PFSK-1 (cell line): ENCODE measurements at regions not wholly inside any gene's neighbourhood (a gene's known extent, or its start where the extent isn't known, plus 50 kb on each side); places are given as distances from the start of the nearest gene placed in this dataset.

Source experiments
- FOXP2 ChIP-seq: optimal IDR thresholded peaks from 2 replicates; pipeline ENCODE3; 2011; ENCODE audit warnings: borderline replicate concordance, control low read depth, inconsistent platforms; ENCODE audit not compliant: insufficient read depth; ENCODE audit errors: extremely low read length, extremely low read depth
- POLR2AphosphoS5 ChIP-seq: IDR thresholded peaks from 2 replicates; pipeline ENCODE4 v1.6.1; 2012; ENCODE audit warnings: low read depth, mild to moderate bottlenecking, control low read depth, low read length, moderate library complexity
- REST ChIP-seq, 2 experiments: IDR thresholded peaks; 2 replicates each; pipeline versions ENCODE4 v1.6.1 to v1.8.0; 2011 to 2012; ENCODE audit warnings: low read depth in 2 of 2, low read length in 2 of 2, control low read depth in 1 of 2, inconsistent platforms in 1 of 2, mild to moderate bottlenecking in 1 of 2, moderate library complexity in 1 of 2; ENCODE audit not compliant: insufficient read depth in 1 of 2
- SIN3A ChIP-seq: IDR thresholded peaks from 2 replicates; pipeline ENCODE4 v1.6.1; 2012; ENCODE audit warnings: mild to moderate bottlenecking, low read length, moderate library complexity, borderline replicate concordance; ENCODE audit not compliant: insufficient read depth
- TAF1 ChIP-seq: IDR thresholded peaks from 2 replicates; pipeline ENCODE4 v1.6.1; 2012; ENCODE audit warnings: low read length, control low read depth, borderline replicate concordance; ENCODE audit not compliant: insufficient read depth

GRCh38 chr4:163757219-163757618, 262.7 kb downstream of the TMA16 start:
- TF ChIP-seq FOXP2 (no peak), SIN3A (no peak), REST (IDR thresholded peaks at IDR 0.05; ENCODE audit: insufficient read depth in 1 of 2, low read depth in 2 of 2, low read length in 2 of 2) (no peak), POLR2AphosphoS5 (no peak), TAF1 (no peak)

- TF ChIP-seq TAF1: no peak
- no peak for TF ChIP-seq REST (IDR thresholded peaks at IDR 0.05; ENCODE audit: insufficient read depth in 1 of 2, low read depth in 2 of 2, low read length in 2 of 2)
Measured at GRCh38 chr4:163758032-163758431, 263.5 kb downstream of the TMA16 start.

GRCh38 chr4:163762741-163763140, 268.3 kb downstream of the TMA16 start:
- TF ChIP-seq TAF1 (no peak), SIN3A (no peak), REST (IDR thresholded peaks at IDR 0.05; ENCODE audit: insufficient read depth in 1 of 2, low read depth in 2 of 2, low read length in 2 of 2) (no peak), POLR2AphosphoS5 (no peak), FOXP2 (no peak)

GRCh38 chr4:163764569-163764968, 270.1 kb downstream of the TMA16 start:
- TF ChIP-seq REST (IDR thresholded peaks at IDR 0.05; ENCODE audit: insufficient read depth in 1 of 2, low read depth in 2 of 2, low read length in 2 of 2) (no peak), SIN3A (no peak), FOXP2 (no peak)

GRCh38 chr4:163768014-163768413, 273.5 kb downstream of the TMA16 start:
- no peak for TF ChIP-seq SIN3A
- TF ChIP-seq TAF1: no peak
- no peak for TF ChIP-seq POLR2AphosphoS5
- no peak for TF ChIP-seq FOXP2
- no peak for TF ChIP-seq REST (IDR thresholded peaks at IDR 0.05; ENCODE audit: insufficient read depth in 1 of 2, low read depth in 2 of 2, low read length in 2 of 2)
